Trophoblast cell (in vitro differentiated cells and primary cell): ENCODE measurements at regions not wholly inside any gene's neighbourhood (a gene's known extent, or its start where the extent isn't known, plus 50 kb on each side); places are given as distances from the start of the nearest gene placed in this dataset.

ENCODE experiments used
- DNase-seq, 2 donors: peaks; one replicate each; pipeline ENCODE4 v3.0.0-alpha.2; 2016
- H2AFZ ChIP-seq: 2 replicates; pipeline ENCODE4 v1.6.1; 2013; ENCODE audit warnings: low read length, moderate library complexity, mild to moderate bottlenecking; ENCODE audit not compliant: insufficient read depth, poor library complexity
- H2AK5ac ChIP-seq: 2 replicates; pipeline ENCODE4 v1.6.1; 2013; ENCODE audit warnings: mild to moderate bottlenecking, low read length
- H2BK120ac ChIP-seq: 2 replicates; pipeline ENCODE4 v1.6.1; 2013; ENCODE audit warnings: low read length, mild to moderate bottlenecking, moderate library complexity; ENCODE audit not compliant: insufficient read depth, poor library complexity
- H2BK12ac ChIP-seq: 2 replicates; pipeline ENCODE4 v1.6.1; 2013; ENCODE audit warnings: mild to moderate bottlenecking, low read length, moderate library complexity
- H2BK5ac ChIP-seq: 2 replicates; pipeline ENCODE4 v1.6.1; 2013; ENCODE audit warnings: low read length, low read depth, moderate library complexity, mild to moderate bottlenecking; ENCODE audit not compliant: poor library complexity
- H3K14ac ChIP-seq: 2 replicates; pipeline ENCODE4 v1.6.1; 2013; ENCODE audit warnings: mild to moderate bottlenecking, low read length
- H3K18ac ChIP-seq: 2 replicates; pipeline ENCODE4 v1.6.1; 2013; ENCODE audit warnings: mild to moderate bottlenecking, low read length
- H3K23ac ChIP-seq: 2 replicates; pipeline ENCODE4 v1.6.1; 2013; ENCODE audit warnings: low read length
- H3K27ac ChIP-seq: 2 replicates; pipeline ENCODE4 v1.5.1; 2013; ENCODE audit warnings: low read depth, mild to moderate bottlenecking, inconsistent platforms, low read length, moderate library complexity
- H3K27me3 ChIP-seq: 2 replicates; pipeline ENCODE4 v1.6.1; 2013; ENCODE audit warnings: inconsistent platforms, mild to moderate bottlenecking, low read length, moderate library complexity; ENCODE audit not compliant: insufficient read depth
- H3K36me3 ChIP-seq, 2 experiments: 1 replicate in 1 of 2; 2 replicates in 1 of 2; pipeline ENCODE4 v1.6.1; 2013; ENCODE audit warnings: low read length in 2 of 2, mild to moderate bottlenecking in 2 of 2, moderate library complexity in 1 of 2; ENCODE audit not compliant: insufficient read depth in 2 of 2, control insufficient read depth in 1 of 2
- H3K4ac ChIP-seq: 2 replicates; pipeline ENCODE4 v1.6.1; 2013; ENCODE audit warnings: low read depth, mild to moderate bottlenecking, low read length, moderate library complexity
- H3K4me1 ChIP-seq, 2 experiments: 1 replicate in 1 of 2; 2 replicates in 1 of 2; pipeline ENCODE4 v1.6.1; 2013; ENCODE audit warnings: low read length in 2 of 2, mild to moderate bottlenecking in 2 of 2, moderate library complexity in 1 of 2; ENCODE audit not compliant: insufficient read depth in 2 of 2, control insufficient read depth in 1 of 2
- H3K4me2 ChIP-seq: 2 replicates; pipeline ENCODE4 v1.6.1; 2013; ENCODE audit warnings: inconsistent platforms, mild to moderate bottlenecking, low read length, moderate library complexity
- H3K4me3 ChIP-seq: 2 replicates; pipeline ENCODE4 v1.5.1; 2013; ENCODE audit warnings: mild to moderate bottlenecking, low read depth, low read length, inconsistent platforms
- H3K79me1 ChIP-seq: one replicate; pipeline ENCODE4 v1.6.1; 2013; ENCODE audit warnings: low read length
- H3K79me2 ChIP-seq: 2 replicates; pipeline ENCODE4 v1.6.1; 2013; ENCODE audit warnings: low read length, mild to moderate bottlenecking; ENCODE audit not compliant: control insufficient read depth, insufficient read depth, poor library complexity
- H3K9ac ChIP-seq: 2 replicates; pipeline ENCODE4 v1.6.1; 2013; ENCODE audit warnings: mild to moderate bottlenecking, low read length
- H3K9me3 ChIP-seq: 2 replicates; pipeline ENCODE4 v1.6.1; 2013; ENCODE audit warnings: low read depth, mild to moderate bottlenecking, control low read depth, inconsistent platforms, low read length; ENCODE audit not compliant: insufficient read depth
- H4K12ac ChIP-seq: 2 replicates; pipeline ENCODE4 v1.6.1; 2013; ENCODE audit warnings: low read depth, mild to moderate bottlenecking, low read length, moderate library complexity
- H4K8ac ChIP-seq: 2 replicates; pipeline ENCODE4 v1.6.1; 2013; ENCODE audit warnings: low read depth, mild to moderate bottlenecking, low read length, moderate library complexity
- H4K91ac ChIP-seq: one replicate; pipeline ENCODE4 v1.6.1; 2013; ENCODE audit warnings: low read depth, mild to moderate bottlenecking, low read length, moderate library complexity
- WGBS: extraction: QIAGEN DNeasy Blood & Tissue Kit; methylation state at CpG from one replicate; pipeline ENCODE4 v1.1.7; 2013; ENCODE audit warnings: missing lambda C conversion rate; ENCODE audit not compliant: insufficient read length, insufficient coverage; ENCODE audit errors: extremely low coverage; 5-methylcytosine and 5-hydroxymethylcytosine counted together

GRCh38 chr9:25517701-25518100 is 160.5 kb downstream of the TUSC1 start:
- Histone ChIP-seq H3K79me1 (peaks cover 10% of the 10 kb centered on the region), H2AFZ (no peak overlapping the region), H4K12ac (no peak overlapping the region), H3K36me3 (no peaks in the 10 kb centered on the region), H3K14ac (no peak overlapping the region), H4K91ac (peak overlapping the region; percentile 47), H3K23ac (no peak overlapping the region), H3K79me2 (no peaks in the 10 kb centered on the region), H2BK12ac (peak overlapping the region; percentile 64), H3K9ac (no peak overlapping the region), H4K8ac (no peak overlapping the region), H3K4ac (no peak overlapping the region), H2BK5ac (no peak overlapping the region), H3K4me2 (no peak overlapping the region), H3K18ac (no peak overlapping the region), H2BK120ac (no peak overlapping the region), H3K4me3 (no peak overlapping the region), H3K27ac (no peak overlapping the region), H2AK5ac (no peak overlapping the region), H3K9me3 (no peaks in the 10 kb centered on the region), H3K27me3 (no peaks in the 10 kb centered on the region), H3K4me1 (peaks cover 2 to 7% of the 10 kb centered on the region in 2 experiments)
- WGBS: no CpG with 5 or more reads among the region's 2 CpGs
- DNase-seq: peak; percentile 68 to 88

GRCh38 chr9:25513509-25514033 is 164.7 kb downstream of the TUSC1 start:
- Histone ChIP-seq H3K27ac (peak overlapping the region; percentile 73), H2BK5ac (no peak overlapping the region), H3K4me2 (peak overlapping the region; percentile 19), H3K9ac (no peak overlapping the region), H3K4ac (no peak overlapping the region), H4K91ac (no peak overlapping the region), H3K4me3 (no peak overlapping the region), H2AK5ac (no peak overlapping the region), H2AFZ (no peak overlapping the region), H3K14ac (no peak overlapping the region), H3K23ac (no peak overlapping the region), H2BK12ac (no peak overlapping the region), H3K27me3 (no peaks in the 10 kb centered on the region), H3K9me3 (no peaks in the 10 kb centered on the region), H4K8ac (no peak overlapping the region), H3K36me3 (no peaks in the 10 kb centered on the region), H3K79me2 (no peaks in the 10 kb centered on the region), H3K18ac (no peak overlapping the region), H3K4me1 (peaks cover 2% of the 10 kb centered on the region in 2 experiments), H2BK120ac (no peak overlapping the region), H3K79me1 (peaks cover 3% of the 10 kb centered on the region), H4K12ac (no peak overlapping the region)
- WGBS: no CpG with 5 or more reads among the region's 3 CpGs
- DNase-seq: peak; percentile 31 to 86

GRCh38 chr9:25505644-25506043 is 172.6 kb downstream of the TUSC1 start:
- H3K23ac ChIP-seq: no peak overlapping the region
- H3K9ac ChIP-seq: no peak overlapping the region
- no peak overlapping the region for H3K4me2 ChIP-seq
- no peak overlapping the region for H3K14ac ChIP-seq
- no CpG with 5 or more reads among the region's 1 CpG for WGBS
- H3K79me1 ChIP-seq: no peaks in the 10 kb centered on the region
- no peak overlapping the region for H2AK5ac ChIP-seq
- H3K36me3 ChIP-seq: no peaks in the 10 kb centered on the region
- no peaks in the 10 kb centered on the region for H3K4me1 ChIP-seq
- H3K27ac ChIP-seq: no peak overlapping the region
- no peak overlapping the region for H2BK120ac ChIP-seq
- H3K27me3 ChIP-seq: no peaks in the 10 kb centered on the region
- H4K8ac ChIP-seq: no peak overlapping the region
- no peak overlapping the region for H3K4me3 ChIP-seq
- no peaks in the 10 kb centered on the region for H3K79me2 ChIP-seq
- H2BK5ac ChIP-seq: no peak overlapping the region
- H3K9me3 ChIP-seq: peaks cover 6% of the 10 kb centered on the region
- no peak overlapping the region for H4K91ac ChIP-seq
- no peak for DNase-seq
- no peak overlapping the region for H2AFZ ChIP-seq
- no peak overlapping the region for H3K4ac ChIP-seq
- no peak overlapping the region for H4K12ac ChIP-seq
- no peak overlapping the region for H3K18ac ChIP-seq
- no peak overlapping the region for H2BK12ac ChIP-seq

GRCh38 chr9:25481372-25481771 is 196.9 kb downstream of the TUSC1 start:
- H4K91ac ChIP-seq: no peak overlapping the region
- no peaks in the 10 kb centered on the region for H3K27me3 ChIP-seq
- H3K18ac ChIP-seq: no peak overlapping the region
- no peak overlapping the region for H4K8ac ChIP-seq
- DNase-seq: no peak
- no peaks in the 10 kb centered on the region for H3K4me1 ChIP-seq
- H3K36me3 ChIP-seq: no peaks in the 10 kb centered on the region
- no peak overlapping the region for H3K4me3 ChIP-seq
- H3K4ac ChIP-seq: no peak overlapping the region
- H3K23ac ChIP-seq: no peak overlapping the region
- no CpG with 5 or more reads among the region's 1 CpG for WGBS
- H2AK5ac ChIP-seq: no peak overlapping the region
- H3K27ac ChIP-seq: no peak overlapping the region
- no peaks in the 10 kb centered on the region for H3K79me1 ChIP-seq
- no peak overlapping the region for H3K14ac ChIP-seq
- H2BK5ac ChIP-seq: no peak overlapping the region
- no peak overlapping the region for H4K12ac ChIP-seq
- no peak overlapping the region for H3K4me2 ChIP-seq
- no peak overlapping the region for H3K9ac ChIP-seq
- H2BK120ac ChIP-seq: no peak overlapping the region
- H3K79me2 ChIP-seq: no peaks in the 10 kb centered on the region
- H2BK12ac ChIP-seq: no peak overlapping the region
- no peak overlapping the region for H2AFZ ChIP-seq
- H3K9me3 ChIP-seq: no peaks in the 10 kb centered on the region
